Fibroblast of skin of abdomen (primary cell): ENCODE measurements at regions not wholly inside any gene's neighbourhood (a gene's known extent, or its start where the extent isn't known, plus 50 kb on each side); places are given as distances from the start of the nearest gene placed in this dataset.
"Not testable (repeated sequence)": the region's sequence is repeated elsewhere in the genome, so short reads cannot be mapped to it uniquely, and the experiment has no call there.

ENCODE experiments used
- DNase-seq: peaks from one replicate; pipeline ENCODE4 v3.0.0-alpha.2; 2013

DNA sequence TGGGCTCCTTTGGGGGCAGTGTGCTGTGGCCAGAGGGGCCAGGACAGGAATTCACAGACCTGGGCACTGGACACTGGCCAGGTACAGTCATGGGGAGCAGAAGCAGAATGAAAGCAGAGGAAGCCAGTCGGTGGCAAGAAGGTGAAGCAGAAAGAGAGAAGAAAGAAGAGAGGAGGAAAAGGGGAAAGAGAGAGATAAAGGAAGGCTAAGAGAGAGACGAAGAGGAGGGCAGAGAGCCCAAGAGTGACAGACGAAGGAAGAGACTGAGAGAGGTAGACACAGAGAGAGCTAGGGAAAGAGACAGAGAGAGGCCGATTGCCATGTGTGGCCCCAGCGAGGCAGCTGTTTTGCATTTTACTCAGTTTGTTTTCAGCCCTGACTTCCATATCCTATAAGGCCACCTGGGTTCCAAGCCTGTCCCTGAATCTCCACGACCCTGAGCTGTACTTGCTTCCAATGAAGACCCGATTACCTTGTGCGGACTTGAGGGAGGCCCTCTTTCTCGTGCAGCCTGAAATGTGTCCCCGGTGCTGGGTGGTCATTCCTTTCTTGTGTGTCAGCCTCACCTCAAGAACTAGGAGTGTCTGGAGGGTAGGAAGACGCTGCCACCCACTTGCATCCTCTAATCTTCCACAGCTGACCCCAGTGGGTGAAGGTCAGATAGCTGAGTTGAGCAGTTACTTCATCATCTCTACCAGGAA, 73.9 kb downstream of the LSM3 start:
- no peak for DNase-seq

- no peak for DNase-seq
Observed at GRCh38 chr3:14253022-14253706, 74.5 kb downstream of the LSM3 start.

DNA sequence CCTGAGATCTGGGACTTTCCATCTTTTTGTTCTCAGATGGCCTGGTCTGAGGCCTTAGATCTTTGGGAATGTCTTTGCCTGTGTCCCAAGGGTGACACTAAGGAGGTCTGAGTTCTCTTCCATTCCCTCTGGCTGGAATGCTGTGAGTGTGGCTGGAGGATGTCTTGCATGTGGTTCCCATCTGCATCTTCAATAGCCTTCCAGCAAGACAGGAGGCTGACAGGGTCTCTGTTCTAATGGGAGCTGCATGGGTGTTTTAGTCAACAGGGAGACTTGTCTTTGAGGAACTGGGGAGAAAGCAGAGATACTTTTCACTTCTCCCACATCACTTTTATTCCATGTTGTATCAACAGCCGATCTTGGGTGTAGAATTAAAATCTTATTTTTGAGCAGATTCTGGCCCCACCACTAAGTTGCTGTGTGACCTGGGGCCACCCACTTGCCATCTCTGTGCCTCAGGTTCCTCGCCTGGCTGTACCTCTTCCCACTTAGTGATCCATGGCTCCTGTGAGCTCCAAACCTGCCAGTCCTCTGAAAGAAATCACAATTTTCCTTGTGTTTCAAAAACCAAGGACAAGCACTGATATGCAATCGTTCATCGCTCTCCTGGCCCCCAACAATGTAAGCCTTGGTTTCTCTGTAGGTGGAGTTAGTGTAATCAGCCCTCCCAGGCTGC, 75.2 kb downstream of the LSM3 start:
- no peak for DNase-seq

- DNase-seq = no peak
Observed at GRCh38 chr3:14254812-14255702, 76.4 kb downstream of the LSM3 start.

GRCh38 chr3:14256046-14256445, 77.4 kb downstream of the LSM3 start:
- peak; percentile 62 for DNase-seq

DNA sequence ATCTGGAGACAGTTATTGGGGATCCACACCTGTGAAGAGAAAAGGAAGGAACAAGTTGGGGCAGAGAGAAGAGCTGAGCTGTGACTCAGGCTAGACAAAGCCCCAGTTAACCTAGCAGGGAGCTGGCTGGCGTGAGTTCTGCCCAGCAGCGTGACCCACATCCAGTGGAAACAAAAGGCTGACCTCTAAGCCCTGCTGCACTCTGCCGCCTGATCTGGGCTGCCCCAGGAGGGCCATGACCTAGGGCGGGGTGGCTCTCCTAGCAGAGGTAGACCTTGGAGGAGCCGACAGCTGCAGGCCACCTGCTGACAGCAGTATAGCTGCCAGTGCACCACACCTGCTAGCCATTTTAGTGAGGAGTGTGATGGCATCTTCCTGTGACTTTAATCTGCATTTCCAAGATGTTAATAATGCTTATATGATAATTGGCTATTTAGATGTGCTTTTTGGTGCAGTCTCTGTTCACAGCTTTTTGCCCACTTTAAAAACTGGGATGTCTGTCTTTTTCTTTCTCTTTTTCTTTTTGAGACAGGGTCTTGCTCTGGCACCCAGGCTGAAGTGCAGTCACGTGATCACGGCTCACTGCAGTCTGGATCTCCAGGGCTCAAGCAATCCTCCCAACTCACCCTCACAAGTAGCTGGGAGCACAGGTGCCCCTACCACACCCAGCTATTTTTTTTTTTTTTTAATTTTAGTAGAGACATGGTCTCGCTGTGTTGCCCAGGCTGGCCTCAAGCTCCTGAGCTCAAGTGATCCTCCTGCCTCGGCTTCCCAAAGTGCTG, 78.1 kb downstream of the LSM3 start:
- no peak for DNase-seq

GRCh38 chr3:14258906-14259904, 80.6 kb downstream of the LSM3 start:
- no peak for DNase-seq

DNA sequence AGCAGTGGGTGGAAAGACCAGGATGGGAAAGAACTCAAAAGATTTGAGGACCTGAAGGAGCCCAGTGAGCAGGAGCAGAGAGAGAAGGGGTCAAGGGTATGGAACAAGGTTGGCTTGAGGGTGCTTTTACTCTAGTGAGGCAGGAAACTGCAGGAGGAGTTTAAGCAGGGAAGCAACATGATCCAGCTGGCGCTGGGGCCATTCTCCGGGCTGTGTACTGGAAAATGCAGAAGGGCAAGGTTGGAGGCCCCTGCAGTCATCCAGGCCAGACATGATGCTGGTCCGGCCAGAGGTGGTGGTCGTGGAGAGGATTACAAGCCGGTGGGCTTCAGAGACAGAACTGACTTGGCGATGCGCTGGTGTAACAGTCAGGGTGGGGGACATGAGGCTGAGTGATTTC, 81.8 kb downstream of the LSM3 start:
- no peak for DNase-seq

DNA sequence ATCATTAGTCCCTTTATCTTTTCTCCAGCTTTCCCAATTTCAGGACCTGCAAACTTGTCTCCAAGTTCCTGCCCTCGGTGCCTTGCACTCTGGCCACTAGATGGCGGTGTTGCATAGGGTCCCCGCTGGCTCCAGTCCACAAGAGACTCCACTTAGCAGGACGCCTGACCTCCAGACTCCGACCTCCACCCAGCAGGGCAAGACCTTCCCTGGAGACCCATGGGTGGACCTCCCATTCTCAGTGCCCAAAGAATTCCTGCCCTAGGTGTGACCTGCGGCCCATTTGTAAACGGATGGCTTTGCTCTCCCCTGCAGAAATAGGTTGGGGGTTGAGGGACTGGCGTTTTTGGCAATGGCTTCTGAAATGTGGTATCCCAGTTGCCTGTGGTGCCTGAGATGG, 82.6 kb downstream of the LSM3 start:
- peak; percentile 67 for DNase-seq

DNA sequence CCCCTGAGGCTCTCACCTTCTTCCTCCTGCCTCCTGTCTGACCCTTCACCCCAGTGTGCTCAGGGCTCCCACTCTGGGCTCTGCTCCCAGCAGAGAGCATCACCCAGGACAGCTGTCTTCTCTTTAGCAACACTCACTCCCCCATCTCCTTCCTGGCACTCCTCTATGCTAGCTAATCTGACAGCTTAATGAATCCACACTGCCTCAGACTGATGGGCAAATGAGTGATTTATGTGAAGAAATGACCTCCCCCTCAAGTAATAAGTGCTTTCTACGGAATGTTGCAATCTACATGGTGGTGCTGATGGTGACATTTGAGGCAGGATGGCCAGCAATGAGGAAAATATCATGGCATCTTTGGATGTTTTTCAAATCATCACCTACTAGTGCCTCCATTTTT, 83.6 kb downstream of the LSM3 start:
- no peak for DNase-seq

GRCh38 chr3:14262867-14263266, 84.2 kb downstream of the LSM3 start:
- no peak for DNase-seq

GRCh38 chr3:14263317-14264005, 84.8 kb downstream of the LSM3 start:
- no peak for DNase-seq

- DNase-seq = no peak
Observed at GRCh38 chr3:14265246-14265962, 86.8 kb downstream of the LSM3 start.

DNA sequence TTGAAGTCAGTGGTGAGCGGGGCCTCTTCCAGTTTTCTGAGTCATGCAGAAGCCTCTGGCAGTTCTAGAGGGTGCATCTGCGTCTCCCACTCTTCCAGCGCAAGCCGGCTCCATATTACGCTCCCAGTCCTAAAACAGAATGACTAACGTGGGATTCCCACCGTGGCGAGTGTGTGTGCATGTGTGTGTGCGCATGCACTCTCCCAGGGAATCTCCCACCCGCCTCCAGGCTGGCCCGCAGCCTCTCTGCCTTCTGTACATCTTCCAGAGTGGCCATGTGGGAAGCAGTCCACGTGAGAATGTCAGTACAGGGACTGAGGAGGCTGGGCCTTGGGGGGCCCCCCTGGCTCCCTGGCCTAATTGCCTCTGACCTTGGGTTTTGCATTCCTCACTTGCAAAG, 87.7 kb downstream of the LSM3 start:
- DNase-seq = peak; percentile 88

GRCh38 chr3:14267976-14268375, 89.4 kb downstream of the LSM3 start:
- no peak for DNase-seq

- DNase-seq = no peak
Observed at GRCh38 chr3:14268897-14269296, 90.3 kb downstream of the LSM3 start.

GRCh38 chr3:14272041-14272958, 93.7 kb downstream of the LSM3 start:
- DNase-seq = not testable (repeated sequence)

DNA sequence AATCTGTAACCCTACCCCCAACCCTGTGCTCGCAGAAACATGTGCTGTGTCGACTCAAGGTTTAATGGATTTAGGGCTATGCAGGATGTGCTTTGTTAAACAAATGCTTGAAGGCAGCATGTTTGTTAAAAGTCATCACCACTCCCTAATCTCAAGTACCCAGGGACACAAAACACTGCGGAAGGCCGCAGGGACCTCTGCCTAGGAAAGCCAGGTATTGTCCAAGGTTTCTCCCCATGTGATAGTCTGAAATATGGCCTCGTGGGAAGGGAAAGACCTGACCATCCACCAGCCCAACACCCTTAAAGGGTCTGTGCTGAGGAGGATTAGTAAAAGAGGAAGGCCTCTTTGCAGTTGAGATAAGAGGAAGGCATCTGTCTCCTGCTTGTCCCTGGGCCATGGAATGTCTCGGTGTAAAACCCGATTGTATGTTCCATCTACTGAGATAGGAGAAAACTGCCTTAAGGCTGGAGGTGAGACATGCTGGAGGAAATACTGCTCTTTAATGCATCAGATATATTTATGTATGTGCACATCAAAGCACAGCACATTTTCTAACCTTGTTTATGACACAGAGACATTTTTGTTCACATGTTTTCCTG, 94.4 kb downstream of the LSM3 start:
- not testable (repeated sequence) for DNase-seq
